HCT116 (cell line): ENCODE measurements at regions not wholly inside any gene's neighbourhood (a gene's known extent, or its start where the extent isn't known, plus 50 kb on each side); places are given as distances from the start of the nearest gene placed in this dataset.

Source experiments
- ATAC-seq: fragments of 200-7000 bp; cut with Tn5 transposase; 2 replicates; pipeline ENCODE4 v1.9.1; 2020; ENCODE audit warnings: mild to moderate bottlenecking, moderate library complexity
- BruUV-seq: library from RNA; stranded (reverse); fragments of 400-500 nt; replicated peaks from 2 replicates; lab custom pipeline; 2021; lab: Mats Ljungman, UMichigan
- CTCF ChIA-PET: fragments of 300-600 bp; sonication (Branson Sonifier 250); formaldehyde crosslinking; loops from one replicate; lab custom pipeline; 2021; ENCODE audit warnings: antibody characterized with exemption; lab: Charles Lee
- POLR2A ChIA-PET: fragments of 300-600, 350-600 bp; sonication (Branson Sonifier 250); formaldehyde crosslinking; loops from one replicate; lab custom pipeline; 2021; ENCODE audit warnings: antibody characterized with exemption; lab: Charles Lee
- RAD21 ChIA-PET, 2 experiments: fragments of 300-600 bp; sonication (Branson Sonifier 250); formaldehyde crosslinking; loops; one replicate each; lab custom pipeline; 2023; ENCODE audit warnings: low total read pairs in 2 of 2; ENCODE audit not compliant: uncharacterized antibody in 2 of 2, unreplicated experiment in 2 of 2, low non-redundant PET in 1 of 2; lab: Charles Lee
- DNase-seq: peaks from one replicate; pipeline ENCODE4 v3.0.0-alpha.2; 2010; ENCODE audit warnings: low read depth, low spot score
- H2AFZ ChIP-seq: fragments of 200-600 bp; shearing (Covaris generic), sonication (generic); 2 replicates; pipeline ENCODE4 v1.6.1; 2017; ENCODE audit warnings: low read depth, mixed run types, mixed read lengths, antibody characterized with exemption, low read length; ENCODE audit not compliant: poor library complexity, severe bottlenecking
- H3K27ac ChIP-seq: 2 replicates; pipeline ENCODE4 v1.5.1; 2012; ENCODE audit warnings: low read depth, low read length
- H3K27me3 ChIP-seq: fragments of 200-600 bp; sonication (generic); 2 replicates; pipeline ENCODE4 v1.6.1; 2016; ENCODE audit warnings: mixed run types, low read length, mixed read lengths; ENCODE audit not compliant: insufficient read depth
- H3K36me3 ChIP-seq, 2 experiments: fragments of 200-500 bp in 1 of 2; fragments of 200-600 bp in 1 of 2; sonication (Bioruptor generic) in 1 of 2; sonication (generic) in 1 of 2; 2 replicates each; pipeline versions ENCODE4 v1.5.1 to v1.6.1; 2014 to 2016; ENCODE audit warnings: low read length in 2 of 2, inconsistent platforms in 1 of 2, mixed read lengths in 1 of 2, mixed run types in 1 of 2; ENCODE audit not compliant: insufficient read depth in 2 of 2, control insufficient read depth in 1 of 2
- H3K4me1 ChIP-seq, 2 experiments: fragments of 200-600 bp in 1 of 2; sonication (generic) in 1 of 2; 2 replicates each; pipeline versions ENCODE4 v1.5.1 to v1.6.1; 2012 to 2017; ENCODE audit warnings: low read length in 2 of 2, inconsistent platforms in 1 of 2, mild to moderate bottlenecking in 1 of 2, mixed read lengths in 1 of 2, mixed run types in 1 of 2, moderate library complexity in 1 of 2; ENCODE audit not compliant: insufficient read depth in 2 of 2, control insufficient read depth in 1 of 2
- H3K4me2 ChIP-seq: fragments of 200-600 bp; sonication (generic); 2 replicates; pipeline ENCODE4 v1.6.1; 2017; ENCODE audit warnings: mixed run types, low read length, mixed read lengths
- H3K4me3 ChIP-seq, 2 experiments: fragments of 200-600 bp in 1 of 2; sonication (generic) in 1 of 2; replicated peaks in 1 of 2; 2 replicates each; pipeline ENCODE4 v1.5.1; 2011 to 2016; ENCODE audit warnings: low read length in 2 of 2, control low read depth in 1 of 2, low read depth in 1 of 2, mild to moderate bottlenecking in 1 of 2, mixed read lengths in 1 of 2, mixed run types in 1 of 2
- H3K79me2 ChIP-seq: fragments of 200-600 bp; sonication (generic); 2 replicates; pipeline ENCODE4 v1.6.1; 2017; ENCODE audit warnings: mild to moderate bottlenecking, mixed run types, low read length, moderate library complexity, mixed read lengths; ENCODE audit not compliant: insufficient read depth
- H3K9ac ChIP-seq: fragments of 200-600 bp; sonication (generic); 2 replicates; pipeline ENCODE4 v1.6.1; 2016; ENCODE audit warnings: low read length, mixed read lengths
- H3K9me2 ChIP-seq: fragments of 200-600 bp; sonication (generic), shearing (Covaris generic); 2 replicates; pipeline ENCODE4 v1.6.1; 2017; ENCODE audit warnings: mixed run types, mild to moderate bottlenecking, moderate library complexity; ENCODE audit not compliant: insufficient read depth
- H3K9me3 ChIP-seq, 2 experiments: fragments of 200-500 bp in 1 of 2; fragments of 200-600 bp in 1 of 2; sonication (Bioruptor generic) in 1 of 2; sonication (generic) in 1 of 2; 2 replicates each; pipeline ENCODE4 v1.6.1; 2014 to 2017; ENCODE audit warnings: low read length in 2 of 2, mixed read lengths in 2 of 2, inconsistent platforms in 1 of 2, low read depth in 1 of 2, mild to moderate bottlenecking in 1 of 2, mixed run types in 1 of 2, moderate library complexity in 1 of 2; ENCODE audit not compliant: control insufficient read depth in 1 of 2, insufficient read depth in 1 of 2
- H4K20me1 ChIP-seq: fragments of 200-600 bp; sonication (generic), shearing (Covaris generic); 2 replicates; pipeline ENCODE4 v1.6.1; 2017; ENCODE audit warnings: mixed run types, mild to moderate bottlenecking, moderate library complexity; ENCODE audit not compliant: insufficient read depth
- ATF3 ChIP-seq: IDR thresholded peaks from 2 replicates; pipeline ENCODE4 v1.6.1; 2012
- CTCF ChIP-seq, 3 experiments: fragments of 200-600 bp in 1 of 3; sonication (generic) in 1 of 3; IDR thresholded peaks in 2 of 3; conservative IDR thresholded peaks in 1 of 3; 2 replicates each; pipeline ENCODE4 v1.5.1; 2012 to 2017; ENCODE audit warnings: low read depth in 2 of 3, low read length in 2 of 3, antibody characterized with exemption in 1 of 3, borderline replicate concordance in 1 of 3, control low read depth in 1 of 3, mild to moderate bottlenecking in 1 of 3, mixed read lengths in 1 of 3, mixed run types in 1 of 3, moderate library complexity in 1 of 3; ENCODE audit not compliant: insufficient read depth in 1 of 3
- EGR1 ChIP-seq: IDR thresholded peaks from 2 replicates; pipeline ENCODE4 v1.6.1; 2012; ENCODE audit warnings: low read depth
- ELF1 ChIP-seq: IDR thresholded peaks from 2 replicates; pipeline ENCODE4 v1.6.1; 2012; ENCODE audit warnings: low read depth, borderline replicate concordance
- FOSL1 ChIP-seq: IDR thresholded peaks from 2 replicates; pipeline ENCODE4 v1.6.1; 2012; ENCODE audit warnings: low read depth
- JUND ChIP-seq: IDR thresholded peaks from 2 replicates; pipeline ENCODE4 v1.6.1; 2012
- POLR2AphosphoS5 ChIP-seq: IDR thresholded peaks from 2 replicates; pipeline ENCODE4 v1.6.1; 2011; ENCODE audit warnings: mild to moderate bottlenecking, low read depth, low read length, moderate library complexity
- RAD21 ChIP-seq: IDR thresholded peaks from 2 replicates; pipeline ENCODE4 v1.6.1; 2012; ENCODE audit warnings: low read depth, mild to moderate bottlenecking
- REST ChIP-seq: IDR thresholded peaks from 2 replicates; pipeline ENCODE4 v1.6.1; 2012; ENCODE audit warnings: low read depth
- SIN3A ChIP-seq: IDR thresholded peaks from 2 replicates; pipeline ENCODE4 v1.6.1; 2012; ENCODE audit warnings: low read depth
- SP1 ChIP-seq: IDR thresholded peaks from 2 replicates; pipeline ENCODE4 v1.6.1; 2012; ENCODE audit warnings: low read depth
- SRF ChIP-seq: IDR thresholded peaks from 2 replicates; pipeline ENCODE4 v1.6.1; 2012; ENCODE audit warnings: low read depth
- YY1 ChIP-seq: IDR thresholded peaks from 2 replicates; pipeline ENCODE4 v1.6.1; 2011; ENCODE audit warnings: low read length, low read depth, moderate library complexity, mild to moderate bottlenecking; ENCODE audit not compliant: insufficient replicate concordance; ENCODE audit errors: extremely low read depth
- ZBTB33 ChIP-seq: IDR thresholded peaks from 2 replicates; pipeline ENCODE4 v1.6.1; 2011; ENCODE audit warnings: mild to moderate bottlenecking, low read length, moderate library complexity; ENCODE audit not compliant: insufficient replicate concordance; ENCODE audit errors: extremely low read depth
- ZFX ChIP-seq: fragments of 450-650 bp; IDR thresholded peaks from 2 replicates; pipeline ENCODE4 v1.6.1; 2017
- ZNF274 ChIP-seq: fragments of 200-500 bp; sonication (Bioruptor generic); IDR thresholded peaks from 2 replicates; pipeline ENCODE4 v1.6.1; 2014; ENCODE audit warnings: mild to moderate bottlenecking, low read depth, low read length, inconsistent platforms
- intact Hi-C: fragments of 100-400 bp; cut with micrococcal nuclease; formaldehyde crosslinking; loops from 2 replicates; pipeline ENCODE4 v1.10.0; 2022

GRCh38 chr5:5884593-5884992 lies 462.1 kb downstream of the ICE1 start:
- Histone ChIP-seq H3K4me1 (no peaks in the 10 kb centered on the region), H3K9me3 (no peaks in the 10 kb centered on the region), H2AFZ (no peak overlapping the region), H3K9me2 (no peaks in the 10 kb centered on the region), H3K27me3 (no peaks in the 10 kb centered on the region), H3K79me2 (no peaks in the 10 kb centered on the region), H3K27ac (no peak overlapping the region), H4K20me1 (no peaks in the 10 kb centered on the region), H3K9ac (no peak overlapping the region), H3K4me2 (no peak overlapping the region), H3K4me3 (no peak overlapping the region), H3K36me3 (no peaks in the 10 kb centered on the region)
- no peak for TF ChIP-seq EGR1
- TF ChIP-seq POLR2AphosphoS5 = no peak
- no peak for TF ChIP-seq SP1
- TF ChIP-seq YY1 = no peak
- TF ChIP-seq ZNF274 = no peak
- TF ChIP-seq FOSL1 = no peak
- no peak for TF ChIP-seq CTCF (IDR thresholded peaks at IDR 0.05 in 2 of 3, conservative IDR thresholded peaks at IDR 0.05 in 1 of 3; ENCODE audit: borderline replicate concordance in 1 of 3, insufficient read depth in 1 of 3, low read depth in 2 of 3, low read length in 2 of 3)
- no peak for TF ChIP-seq ELF1
- TF ChIP-seq ZFX = no peak
- TF ChIP-seq SIN3A = no peak
- TF ChIP-seq ZBTB33 = no peak
- TF ChIP-seq RAD21 = no peak
- no peak for TF ChIP-seq ATF3
- no peak for TF ChIP-seq REST
- TF ChIP-seq JUND = no peak
- no peak for TF ChIP-seq SRF
- no TSS peak for BruUV-seq
- RAD21 ChIA-PET = no interaction called here
- POLR2A ChIA-PET = no interaction called here
- intact Hi-C loops = no loop called here
- DNase-seq (no peak), ATAC-seq (no peak)
- CTCF ChIA-PET = no interaction called here
